BLaER1 treated with 17β-estradiol and CSF1 and Interleukin-3, amounts not matched to agents 10 nM and 100 nM (cell line): ENCODE measurements at regions not wholly inside any gene's neighbourhood (a gene's known extent, or its start where the extent isn't known, plus 50 kb on each side); places are given as distances from the start of the nearest gene placed in this dataset.

Source experiments
- H3K27ac ChIP-seq, 11 experiments: shearing (Covaris generic); formaldehyde crosslinking; 2 replicates each; pipeline ENCODE4 v1.8.1; 2022
- H3K27me3 ChIP-seq, 11 experiments: shearing (Covaris generic); formaldehyde crosslinking; 2 replicates each; pipeline ENCODE4 v1.8.1; 2022
- H3K36me3 ChIP-seq, 11 experiments: shearing (Covaris generic); formaldehyde crosslinking; 2 replicates each; pipeline ENCODE4 v1.8.1; 2022
- H3K4me1 ChIP-seq, 10 experiments: shearing (Covaris generic); formaldehyde crosslinking; 2 replicates each; pipeline ENCODE4 v1.8.1; 2022
- H3K4me2 ChIP-seq, 11 experiments: shearing (Covaris generic); formaldehyde crosslinking; 2 replicates each; pipeline ENCODE4 v1.8.1; 2022
- H3K4me3 ChIP-seq, 10 experiments: shearing (Covaris generic); formaldehyde crosslinking; 2 replicates each; pipeline ENCODE4 v1.8.1; 2022
- H3K9ac ChIP-seq, 11 experiments: shearing (Covaris generic); formaldehyde crosslinking; 2 replicates each; pipeline ENCODE4 v1.8.1; 2022
- H3K9me3 ChIP-seq, 11 experiments: shearing (Covaris generic); formaldehyde crosslinking; replicated peaks in 1 of 11; 2 replicates each; pipeline ENCODE4 v1.8.1; 2022
- H4K20me1 ChIP-seq, 11 experiments: shearing (Covaris generic); formaldehyde crosslinking; 2 replicates each; pipeline ENCODE4 v1.8.1; 2022
- Cebpa-rat ChIP-seq, 11 experiments: shearing (Covaris generic); IDR thresholded peaks; 2 replicates each; pipeline ENCODE4 v1.8.1; 2022

DNA sequence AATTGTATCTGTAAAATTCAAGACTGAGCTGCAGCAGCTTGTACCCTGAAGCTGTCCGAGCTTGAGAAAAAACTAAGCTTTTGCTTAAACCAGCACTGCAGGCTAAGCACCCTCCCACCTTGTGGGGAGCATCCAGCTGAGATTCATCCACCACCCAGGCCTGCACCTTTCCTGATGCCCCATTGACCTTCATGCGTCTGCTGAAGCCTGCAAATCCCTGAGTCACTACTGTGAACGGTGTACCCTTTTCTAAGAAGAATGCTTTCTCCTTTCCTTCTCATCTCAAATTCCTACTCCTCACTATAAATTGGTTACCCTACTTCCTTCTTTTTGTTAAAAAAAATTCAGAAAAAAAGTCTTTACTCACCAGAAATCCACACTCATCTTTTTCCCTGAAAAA is 90.9 kb upstream of the RGS18 start:
- H3K27ac ChIP-seq, result no peak overlapping the region

DNA sequence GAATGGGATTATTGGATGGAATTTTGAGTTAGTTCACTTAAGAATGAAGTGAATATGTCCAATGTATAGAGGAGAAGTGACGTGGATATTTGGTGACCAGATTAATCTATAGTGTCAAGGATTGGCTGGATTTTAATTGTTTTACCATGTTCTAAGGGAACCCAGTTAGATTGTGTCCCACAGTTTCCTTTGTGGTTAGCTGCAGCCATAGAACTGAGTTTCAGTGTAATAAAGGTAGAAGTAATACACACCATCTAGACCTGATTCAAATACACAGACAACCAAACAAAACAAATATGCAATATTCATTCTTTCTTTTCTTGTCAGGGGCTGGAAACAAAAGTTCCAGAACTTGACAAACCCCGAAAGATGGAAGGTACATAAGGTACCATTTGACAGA is 88.0 kb upstream of the RGS18 start:
- Histone ChIP-seq H3K9me3 (no peaks in the 10 kb centered on the region), H3K4me2 (no peak overlapping the region), H3K27ac (no peak overlapping the region), H3K4me3 (no peak overlapping the region), H3K4me1 (peaks cover 0 to 43% (median 0%) of the 10 kb centered on the region in 10 experiments; a peak in 5 of 20 replicates), H4K20me1 (no peaks in the 10 kb centered on the region), H3K36me3 (no peaks in the 10 kb centered on the region), H3K27me3 (no peaks in the 10 kb centered on the region), H3K9ac (no peak overlapping the region)
- TF ChIP-seq Cebpa-rat (IDR thresholded peaks at IDR 0.05), result no peak

More for the DNA sequence above, 90.9 kb upstream of the RGS18 start:
- Histone ChIP-seq H3K27me3 (no peaks in the 10 kb centered on the region), H3K4me3 (no peak overlapping the region), H3K9ac (no peak overlapping the region), H4K20me1 (no peaks in the 10 kb centered on the region), H3K4me1 (peaks cover 0 to 34% (median 0%) of the 10 kb centered on the region in 10 experiments; a peak in 5 of 20 replicates), H3K9me3 (no peaks in the 10 kb centered on the region), H3K36me3 (no peaks in the 10 kb centered on the region), H3K4me2 (peak overlapping the region in 3 of 11 experiments; percentile 2 to 81 (median 47); a peak in 4 of 22 replicates)
- TF ChIP-seq Cebpa-rat (IDR thresholded peaks at IDR 0.05), result no peak

DNA sequence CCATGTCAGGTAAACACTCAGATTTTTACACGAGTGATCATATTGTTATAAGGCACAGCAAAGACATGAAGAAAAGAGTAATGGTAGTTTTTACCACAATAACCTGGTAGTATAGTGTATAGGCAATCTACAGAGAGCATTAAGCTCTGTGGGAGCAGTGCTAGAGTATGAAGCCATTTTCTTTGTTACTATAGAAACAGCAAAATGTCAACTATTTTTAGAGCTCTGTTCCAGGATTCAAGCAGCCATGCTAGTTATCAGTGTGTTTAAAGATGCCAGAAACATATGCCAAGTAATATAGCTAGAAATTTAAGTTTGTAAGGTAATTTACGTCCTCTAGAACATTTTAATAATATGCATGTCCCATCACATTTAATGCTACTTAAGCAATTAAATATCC is 77.6 kb upstream of the RGS18 start:
- peaks cover 0 to 21% (median 0%) of the 10 kb centered on the region in 10 experiments; a peak in 4 of 20 replicates for H3K4me1 ChIP-seq
- H3K9me3 ChIP-seq, result no peaks in the 10 kb centered on the region
- no peak for TF ChIP-seq Cebpa-rat (IDR thresholded peaks at IDR 0.05)
- H3K4me2 ChIP-seq, result no peak overlapping the region
- H3K9ac ChIP-seq, result no peak overlapping the region
- H3K27me3 ChIP-seq, result no peaks in the 10 kb centered on the region
- H4K20me1 ChIP-seq, result no peaks in the 10 kb centered on the region
- H3K36me3 ChIP-seq, result no peaks in the 10 kb centered on the region
- no peak overlapping the region for H3K27ac ChIP-seq
- H3K4me3 ChIP-seq, result no peak overlapping the region

DNA sequence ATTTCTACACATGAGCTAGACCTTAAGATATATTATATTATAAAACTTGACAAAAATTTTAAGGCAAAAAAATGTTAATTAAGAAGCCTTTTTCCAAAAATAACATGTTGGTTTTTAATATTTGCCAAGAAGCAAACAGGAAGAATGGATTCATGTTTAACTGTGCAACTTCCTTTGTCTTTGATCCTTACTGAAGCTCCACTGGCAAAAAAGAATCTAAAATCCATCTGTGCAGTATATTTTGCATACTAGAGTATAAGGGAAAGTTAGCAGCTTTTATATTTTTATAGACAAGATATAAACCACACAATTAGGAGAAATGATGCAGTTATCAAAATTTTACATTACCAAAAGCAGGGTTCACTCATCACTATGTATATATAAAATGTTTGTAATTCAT is 76.9 kb upstream of the RGS18 start:
- Histone ChIP-seq H3K4me1 (peaks cover 0 to 21% (median 0%) of the 10 kb centered on the region in 10 experiments; a peak in 4 of 20 replicates), H3K4me3 (no peak overlapping the region), H4K20me1 (no peaks in the 10 kb centered on the region), H3K9me3 (no peaks in the 10 kb centered on the region), H3K27ac (no peak overlapping the region), H3K9ac (no peak overlapping the region), H3K4me2 (0 out of 22 replicates have a peak overlapping the region, but pooled peaks of 1 of the 11 experiments have one; percentile 14), H3K27me3 (no peaks in the 10 kb centered on the region), H3K36me3 (no peaks in the 10 kb centered on the region)
- no peak for TF ChIP-seq Cebpa-rat (IDR thresholded peaks at IDR 0.05)

DNA sequence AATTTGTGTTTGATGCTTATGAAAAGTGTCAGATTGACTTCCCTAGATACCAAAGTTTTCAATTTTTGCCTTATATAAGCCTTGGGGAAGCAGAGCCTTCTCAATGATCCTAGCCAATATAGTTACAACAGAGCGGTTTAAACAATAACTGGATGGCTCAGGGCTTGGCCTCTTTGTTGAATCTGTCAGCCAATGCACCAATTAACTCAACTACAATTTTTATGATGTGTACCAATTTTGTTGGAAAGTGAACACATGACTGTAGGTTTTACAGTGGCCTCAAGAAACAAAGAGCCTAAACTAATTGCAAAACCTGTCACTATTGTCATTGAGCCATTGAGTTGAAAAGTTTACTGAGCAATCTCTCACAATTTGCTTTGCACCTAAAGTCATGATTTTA is 71.6 kb upstream of the RGS18 start:
- Histone ChIP-seq H3K9ac (no peak overlapping the region), H4K20me1 (no peaks in the 10 kb centered on the region), H3K36me3 (no peaks in the 10 kb centered on the region), H3K4me3 (no peak overlapping the region), H3K4me1 (peaks cover 0 to 14% (median 0%) of the 10 kb centered on the region in 10 experiments; a peak in 4 of 20 replicates), H3K9me3 (no peaks in the 10 kb centered on the region), H3K27me3 (no peaks in the 10 kb centered on the region), H3K4me2 (no peak overlapping the region), H3K27ac (no peak overlapping the region)
- no peak for TF ChIP-seq Cebpa-rat (IDR thresholded peaks at IDR 0.05)

DNA sequence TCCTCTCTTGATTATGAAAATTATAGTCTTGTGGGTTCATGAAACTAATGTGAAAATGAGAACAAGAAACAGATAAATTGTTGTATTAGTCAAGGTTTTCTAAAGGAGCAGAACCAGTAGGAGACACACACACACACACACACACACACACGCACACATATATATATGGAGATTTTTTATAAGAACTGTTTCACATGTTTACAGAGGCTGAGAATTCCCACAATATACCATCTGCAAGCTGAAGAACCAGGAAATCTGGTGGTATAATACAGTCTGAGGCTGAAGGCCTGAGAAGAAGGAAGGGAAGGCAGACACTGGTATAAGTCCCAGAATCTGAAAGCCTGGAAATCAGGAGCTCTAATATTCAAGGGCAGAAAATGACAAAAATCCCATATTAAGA is 70.9 kb upstream of the RGS18 start:
- Histone ChIP-seq H3K4me2 (no peak overlapping the region), H3K9ac (no peak overlapping the region), H4K20me1 (no peaks in the 10 kb centered on the region), H3K27ac (no peak overlapping the region), H3K4me1 (peaks cover 0 to 13% (median 0%) of the 10 kb centered on the region in 10 experiments; a peak in 4 of 20 replicates), H3K27me3 (no peaks in the 10 kb centered on the region), H3K9me3 (no peaks in the 10 kb centered on the region), H3K36me3 (no peaks in the 10 kb centered on the region), H3K4me3 (no peak overlapping the region)
- TF ChIP-seq Cebpa-rat (IDR thresholded peaks at IDR 0.05), result no peak

DNA sequence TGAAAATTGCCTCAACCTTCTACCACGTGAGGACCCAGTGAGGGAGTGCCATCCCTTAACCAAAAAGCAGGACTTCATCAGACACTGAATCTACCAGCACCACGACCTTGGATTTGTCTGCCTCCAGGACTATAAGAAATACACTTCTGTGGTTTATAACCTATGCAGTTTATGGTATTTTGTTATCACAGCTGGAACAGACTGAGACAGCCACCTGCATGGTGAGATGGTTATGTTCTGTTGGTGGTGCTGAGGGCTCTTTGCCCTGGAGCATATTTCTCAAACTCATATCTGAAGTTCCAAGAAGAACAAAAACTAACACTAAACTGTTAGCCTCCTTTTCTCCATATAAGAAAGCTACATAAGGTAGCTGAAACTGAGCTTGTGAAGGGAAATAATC is 69.8 kb upstream of the RGS18 start:
- Histone ChIP-seq H3K9me3 (no peaks in the 10 kb centered on the region), H3K27ac (no peak overlapping the region), H3K4me3 (no peak overlapping the region), H3K27me3 (no peaks in the 10 kb centered on the region), H4K20me1 (no peaks in the 10 kb centered on the region), H3K4me2 (no peak overlapping the region), H3K36me3 (no peaks in the 10 kb centered on the region), H3K4me1 (peaks cover 0 to 13% (median 0%) of the 10 kb centered on the region in 10 experiments; a peak in 4 of 20 replicates), H3K9ac (no peak overlapping the region)
- no peak for TF ChIP-seq Cebpa-rat (IDR thresholded peaks at IDR 0.05)

DNA sequence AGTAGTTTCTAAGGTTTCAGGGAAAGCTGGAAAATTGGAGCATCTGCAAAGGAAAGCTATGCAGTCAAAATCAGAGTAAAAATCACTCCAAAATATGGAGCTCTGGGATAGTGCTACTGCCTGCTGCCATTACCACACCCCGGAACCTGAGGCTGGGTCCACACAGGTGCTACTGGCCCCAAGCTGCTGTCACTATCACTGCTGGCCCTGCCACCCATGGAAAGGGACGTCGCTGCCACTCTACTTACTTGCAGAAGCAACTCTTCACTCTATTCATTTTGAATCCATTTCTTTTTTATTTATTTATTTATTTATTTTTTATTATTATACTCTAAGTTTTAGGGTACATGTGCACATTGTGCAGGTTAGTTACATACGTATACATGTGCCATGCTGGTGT is 60.3 kb upstream of the RGS18 start:
- Histone ChIP-seq H3K36me3 (no peaks in the 10 kb centered on the region), H3K27me3 (no peaks in the 10 kb centered on the region), H3K27ac (no peak overlapping the region), H3K9ac (no peak overlapping the region), H3K9me3 (no peaks in the 10 kb centered on the region), H3K4me3 (no peak overlapping the region), H3K4me2 (no peak overlapping the region), H4K20me1 (no peaks in the 10 kb centered on the region), H3K4me1 (no peaks in the 10 kb centered on the region; a peak in 1 of 20 replicates)
- TF ChIP-seq Cebpa-rat (IDR thresholded peaks at IDR 0.05), result no peak

DNA sequence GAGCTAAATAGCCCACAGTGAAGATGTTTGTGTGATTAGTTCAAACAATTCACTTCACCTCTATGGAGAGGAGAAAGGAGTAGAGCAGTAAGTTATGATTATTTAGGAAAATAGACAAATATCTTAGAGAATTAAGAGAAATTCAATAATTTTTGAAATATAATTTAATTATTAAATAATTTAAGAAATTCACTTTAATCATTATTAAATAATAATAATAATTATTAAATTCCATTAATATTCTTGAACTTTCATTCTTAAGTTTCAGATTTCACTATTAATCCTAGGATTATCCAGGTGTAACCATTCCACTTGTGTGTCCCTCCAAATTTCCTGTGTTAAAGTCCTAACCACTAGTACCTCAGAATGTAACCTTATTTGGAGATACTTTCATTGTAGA is 58.9 kb upstream of the RGS18 start:
- H4K20me1 ChIP-seq, result no peaks in the 10 kb centered on the region
- no peak overlapping the region for H3K9ac ChIP-seq
- H3K4me1 ChIP-seq, result no peaks in the 10 kb centered on the region; a peak in 1 of 20 replicates
- H3K27me3 ChIP-seq, result no peaks in the 10 kb centered on the region
- no peaks in the 10 kb centered on the region for H3K9me3 ChIP-seq
- H3K36me3 ChIP-seq, result no peaks in the 10 kb centered on the region
- H3K4me3 ChIP-seq, result no peak overlapping the region
- no peak overlapping the region for H3K4me2 ChIP-seq
- H3K27ac ChIP-seq, result no peak overlapping the region
- TF ChIP-seq Cebpa-rat (IDR thresholded peaks at IDR 0.05), result no peak

DNA sequence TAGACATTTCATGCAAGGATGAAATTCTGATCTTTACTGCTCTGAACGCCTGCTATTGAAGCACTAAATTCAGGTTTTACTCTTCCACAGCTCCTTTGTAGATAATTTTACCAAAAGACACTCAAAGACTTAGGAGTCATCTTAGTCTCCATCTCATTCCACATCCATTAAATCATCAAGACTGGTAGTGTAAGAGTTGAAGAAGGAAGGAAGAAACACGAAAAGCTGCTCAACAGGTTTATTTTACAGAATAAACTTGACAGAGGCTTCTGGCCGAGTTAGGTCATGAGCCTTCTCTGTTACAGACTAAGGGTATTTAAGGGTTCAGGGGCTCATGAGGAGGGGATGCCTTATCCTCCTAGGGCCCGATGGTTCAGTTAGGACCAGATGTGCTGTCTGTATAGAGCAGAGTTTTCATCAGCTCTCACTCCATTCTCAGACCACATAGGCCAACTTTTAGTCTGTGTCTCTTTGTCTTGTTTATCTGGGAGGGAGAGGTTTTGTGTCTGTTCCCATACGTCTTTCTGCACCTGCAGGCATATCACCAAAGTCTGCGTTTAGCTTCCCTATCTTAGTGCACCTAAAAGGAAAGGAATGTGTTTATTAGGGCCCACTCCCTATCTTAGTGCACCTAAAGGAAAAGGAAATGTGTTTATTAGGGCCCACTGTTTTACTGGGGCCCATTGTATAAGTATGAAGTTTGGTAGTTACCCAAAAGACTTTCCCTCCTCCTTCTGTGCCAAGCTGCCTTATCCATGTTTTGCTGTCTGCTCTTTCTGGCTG is 57.4 kb upstream of the RGS18 start:
- Histone ChIP-seq H3K4me1 (no peaks in the 10 kb centered on the region), H3K9ac (no peak overlapping the region), H3K9me3 (peaks cover 0 to 2% (median 0%) of the 10 kb centered on the region in 11 experiments; a peak in 1 of 22 replicates), H4K20me1 (no peaks in the 10 kb centered on the region), H3K4me2 (no peak overlapping the region), H3K27ac (no peak overlapping the region), H3K36me3 (no peaks in the 10 kb centered on the region), H3K4me3 (no peak overlapping the region), H3K27me3 (no peaks in the 10 kb centered on the region)
- no peak for TF ChIP-seq Cebpa-rat (IDR thresholded peaks at IDR 0.05)
